T-helper 2 cell (primary cell): ENCODE measurements at regions not wholly inside any gene's neighbourhood (a gene's known extent, or its start where the extent isn't known, plus 50 kb on each side); places are given as distances from the start of the nearest gene placed in this dataset.
"Not testable (repeated sequence)": the region's sequence is repeated elsewhere in the genome, so short reads cannot be mapped to it uniquely, and the experiment has no call there.

Experiments
- DNase-seq, 5 experiments: peaks; one replicate each; pipeline versions ENCODE4 v3.0.0 to v3.0.0-alpha.2; 2012 to 2022

DNA sequence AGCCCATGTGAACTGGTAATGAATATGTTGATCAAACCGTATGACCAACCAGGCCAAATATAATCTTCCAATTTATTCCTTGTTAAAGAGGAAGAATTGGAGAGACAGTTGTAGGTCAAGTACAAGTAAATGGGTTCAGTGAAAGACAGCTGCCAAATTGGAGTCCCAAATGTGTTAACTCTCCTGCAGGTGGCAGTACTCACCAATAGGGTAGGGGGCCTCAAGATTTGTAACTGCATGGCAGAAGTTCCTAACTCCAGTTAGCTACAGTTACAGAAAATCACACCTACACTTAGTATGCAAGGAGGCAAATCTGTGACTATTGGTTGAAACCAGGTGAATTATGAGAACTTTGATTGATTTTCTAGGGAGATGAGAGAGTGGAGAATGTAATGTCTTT lies 278.0 kb downstream of the ZBBX start:
- DNase-seq, result no peak

DNA sequence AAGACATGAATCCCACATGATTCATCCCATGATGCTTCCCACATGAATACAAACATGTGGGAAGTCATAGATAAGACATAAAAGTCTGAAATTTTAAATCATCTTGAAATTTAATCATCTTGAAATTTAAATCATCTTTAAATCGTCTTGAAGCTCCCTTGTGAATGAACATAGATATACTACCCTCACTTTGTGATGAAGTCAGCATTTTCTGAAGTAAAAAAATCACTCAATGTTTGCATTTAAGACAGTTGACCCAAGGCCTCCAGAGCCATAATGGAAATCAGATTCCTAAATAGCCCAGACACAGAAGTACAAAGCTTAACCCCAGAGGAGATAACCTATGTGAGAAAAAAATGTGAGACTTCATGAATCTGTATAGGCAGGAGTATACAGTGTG lies 279.4 kb downstream of the ZBBX start:
- DNase-seq, result no peak

DNA sequence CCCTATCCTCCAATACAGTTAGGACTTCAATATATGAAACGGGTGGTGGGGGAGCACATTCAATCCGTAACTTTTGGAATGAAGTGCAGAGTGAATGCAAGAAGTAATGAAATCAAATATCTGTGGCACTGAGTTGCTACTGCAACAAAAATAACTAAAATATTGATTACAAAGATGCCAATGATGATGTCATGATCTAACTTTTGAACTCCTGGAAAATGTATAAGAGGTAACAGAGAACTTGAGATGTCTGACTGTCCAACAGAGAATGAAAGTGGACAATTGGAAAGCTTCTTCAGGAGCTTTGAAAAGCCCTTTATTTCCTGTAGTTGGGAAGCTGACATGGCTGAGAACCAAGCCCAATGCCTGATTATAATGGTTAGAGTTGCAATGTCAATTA lies 279.9 kb downstream of the ZBBX start:
- DNase-seq, result no peak

DNA sequence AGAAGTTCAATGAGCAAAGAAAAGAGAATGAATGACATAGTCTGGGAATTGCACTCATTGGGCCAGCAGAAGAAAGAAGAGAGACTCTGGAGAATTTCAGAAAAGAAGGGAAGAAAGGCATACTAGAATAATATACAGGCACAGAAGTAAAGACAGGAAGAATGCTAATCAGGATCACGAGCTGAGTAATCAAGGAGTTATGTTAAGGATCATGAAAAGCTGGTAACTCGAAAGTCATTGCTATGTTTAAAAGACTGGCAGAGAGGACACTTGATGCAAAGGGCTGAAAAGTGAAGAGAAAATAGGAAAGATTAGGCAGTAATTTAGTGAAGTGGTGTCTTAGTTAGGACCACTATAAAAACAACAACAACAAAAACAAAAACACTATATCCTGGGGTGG lies 284.1 kb downstream of the ZBBX start:
- no peak for DNase-seq

DNA sequence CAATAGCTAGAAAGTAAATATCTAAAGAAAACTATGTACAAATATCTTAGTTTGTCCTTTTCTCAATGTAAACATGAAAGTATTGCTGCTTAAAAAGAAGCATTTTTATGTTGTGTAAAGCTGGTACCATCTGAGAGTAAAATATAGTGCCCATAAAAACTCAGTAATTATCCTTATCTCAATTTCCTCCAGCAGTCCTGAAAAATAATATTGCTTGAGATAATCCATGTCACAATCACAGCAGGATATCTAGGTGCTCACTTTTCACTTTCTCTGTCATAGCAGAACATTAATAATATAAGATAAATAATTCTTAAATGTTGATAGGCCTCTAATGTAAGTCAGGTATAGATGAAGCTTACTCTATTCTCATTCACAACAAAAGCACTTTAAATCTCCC lies 285.5 kb downstream of the ZBBX start:
- DNase-seq, result no peak

DNA sequence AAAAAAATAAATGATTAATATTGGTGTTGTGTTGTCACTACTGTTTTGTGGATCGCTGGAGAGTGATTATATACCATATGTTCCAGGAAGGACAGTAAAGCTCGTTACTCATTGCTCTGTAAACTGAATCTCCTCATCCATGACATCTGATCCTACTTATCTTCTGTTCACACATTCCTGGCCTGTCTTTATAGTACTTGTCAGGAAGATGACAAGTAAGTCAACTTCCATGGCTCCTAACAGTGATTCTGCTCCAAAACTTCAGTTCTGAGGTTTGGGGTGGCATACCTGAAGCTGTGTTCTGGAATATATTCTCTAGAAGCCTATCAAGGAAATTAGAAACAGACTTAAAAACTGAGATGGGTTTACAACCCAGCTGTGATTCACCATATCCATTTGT lies 288.9 kb downstream of the ZBBX start:
- no peak for DNase-seq

GRCh38 chr3:167084545-167084944 lies 295.6 kb downstream of the ZBBX start:
- no peak for DNase-seq

DNA sequence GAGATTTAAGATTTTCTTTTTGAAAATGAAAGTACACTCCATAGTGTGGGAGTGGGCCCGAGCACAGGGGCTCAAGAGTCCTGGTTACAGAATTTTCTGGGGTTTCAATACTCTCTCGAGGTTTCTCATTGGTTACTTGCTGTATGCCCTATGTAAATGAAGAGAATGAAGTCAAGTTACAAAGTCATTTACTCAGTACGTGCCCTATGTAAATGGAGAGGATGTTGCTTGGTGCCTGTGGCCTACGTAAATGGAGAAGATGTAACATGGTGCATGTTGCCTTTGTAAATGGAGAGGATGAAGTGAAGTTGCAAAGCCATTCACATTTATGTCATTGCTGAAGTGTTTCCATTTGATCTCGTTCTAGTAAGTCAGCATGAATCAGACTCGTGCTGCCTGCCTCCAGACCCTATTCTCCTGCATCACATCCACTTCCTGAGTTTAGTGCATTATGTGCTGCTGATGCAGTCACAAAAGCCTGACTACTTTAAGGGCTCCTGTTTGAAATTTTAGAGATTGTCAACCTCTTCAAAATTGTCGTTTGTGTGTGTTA lies 302.0 kb downstream of the ZBBX start:
- DNase-seq, result no peak

DNA sequence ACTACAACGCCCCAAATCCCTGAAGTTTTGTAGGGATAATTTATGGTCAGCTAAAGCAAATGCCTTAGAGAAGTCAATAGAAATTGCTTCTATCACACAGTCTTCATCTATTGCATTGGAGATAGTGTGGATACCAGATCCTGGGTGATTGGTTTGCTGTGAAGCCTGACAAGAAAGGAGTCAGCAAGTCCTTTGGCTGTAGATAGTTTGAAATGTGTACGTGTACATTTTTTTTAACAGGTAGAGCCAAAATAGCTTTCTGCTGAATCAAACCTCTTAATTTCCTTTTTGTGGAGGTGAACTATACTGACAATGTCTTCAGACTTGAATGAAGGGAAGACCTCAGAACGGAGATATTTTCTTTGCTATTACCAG lies 312.3 kb downstream of the ZBBX start:
- DNase-seq, result no peak

DNA sequence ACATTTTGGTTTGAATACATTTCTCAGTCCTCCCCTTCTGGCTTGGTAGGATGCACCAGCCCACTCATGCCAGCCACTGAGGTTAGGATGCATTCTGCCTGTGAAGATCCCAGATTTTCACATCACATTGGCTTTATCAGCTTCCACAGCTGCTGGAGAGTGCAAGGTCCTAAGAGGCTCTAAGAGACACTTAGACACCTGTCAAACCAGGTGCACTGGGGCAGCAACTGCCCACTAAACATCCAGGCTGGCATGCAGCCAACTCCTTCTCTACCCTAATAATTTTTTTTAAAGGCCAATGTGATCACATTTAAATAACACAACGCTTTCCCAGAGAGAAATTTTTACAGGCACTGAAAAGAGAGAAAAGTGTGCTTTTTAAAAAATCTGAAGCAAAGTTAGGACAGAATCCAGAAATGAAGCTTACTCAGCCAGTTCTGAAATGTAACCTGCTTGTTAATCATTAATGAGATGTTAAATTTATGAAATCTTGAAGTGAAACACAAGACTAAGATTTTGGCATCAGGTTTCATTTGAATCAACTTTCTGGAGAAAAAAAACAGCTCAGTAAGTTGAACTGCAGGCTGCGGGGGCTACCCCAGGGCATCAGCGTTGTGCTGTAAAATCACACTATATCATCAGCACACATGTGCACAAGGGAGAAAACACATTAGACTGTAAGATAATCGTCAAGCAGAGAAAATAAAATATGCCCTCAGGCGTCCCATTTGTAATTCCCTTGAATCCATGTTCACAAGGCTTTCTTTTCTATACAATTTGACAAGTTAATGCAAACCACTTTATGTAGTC lies 312.9 kb downstream of the ZBBX start:
- no peak for DNase-seq

GRCh38 chr3:167057581-167057980 lies 322.5 kb downstream of the ZBBX start:
- no peak for DNase-seq

DNA sequence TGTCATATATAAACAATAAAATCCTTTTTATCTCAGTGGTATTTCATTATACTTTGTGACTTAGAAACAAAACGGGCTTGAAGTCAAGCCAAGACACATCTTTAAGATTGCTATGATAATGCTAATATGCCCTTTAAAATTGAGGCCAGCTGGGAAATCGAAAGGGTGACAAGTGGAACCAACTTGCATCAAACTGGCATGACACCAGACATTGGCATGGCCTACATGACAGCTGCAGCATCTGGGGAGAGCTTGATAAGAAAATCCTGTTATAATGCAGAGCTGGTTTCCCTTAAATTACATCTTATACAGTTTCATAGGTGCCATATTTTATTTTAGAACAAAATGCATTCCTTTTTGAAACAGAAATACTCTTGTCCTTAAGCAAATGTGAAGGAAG lies 325.2 kb downstream of the ZBBX start:
- no peak for DNase-seq

DNA sequence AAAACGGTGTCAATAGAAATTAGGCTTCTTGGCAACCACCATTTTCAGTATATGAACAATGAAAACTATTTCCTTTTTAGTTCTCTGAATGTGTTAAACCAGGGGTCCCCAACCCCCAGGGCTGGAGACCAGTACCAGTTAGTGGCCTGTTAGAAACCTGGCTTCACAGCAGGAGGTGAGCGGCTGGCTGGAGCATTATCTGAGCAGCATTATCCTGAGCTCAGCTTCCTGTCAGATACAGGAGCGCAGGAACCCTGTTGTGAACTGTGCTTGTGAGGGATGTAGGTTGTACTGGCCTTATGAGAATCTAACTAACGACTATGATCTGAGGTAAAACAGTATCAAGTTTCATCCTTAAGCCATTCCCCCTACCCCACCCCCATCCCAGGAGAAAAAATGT lies 328.7 kb downstream of the ZBBX start:
- DNase-seq, result no peak

DNA sequence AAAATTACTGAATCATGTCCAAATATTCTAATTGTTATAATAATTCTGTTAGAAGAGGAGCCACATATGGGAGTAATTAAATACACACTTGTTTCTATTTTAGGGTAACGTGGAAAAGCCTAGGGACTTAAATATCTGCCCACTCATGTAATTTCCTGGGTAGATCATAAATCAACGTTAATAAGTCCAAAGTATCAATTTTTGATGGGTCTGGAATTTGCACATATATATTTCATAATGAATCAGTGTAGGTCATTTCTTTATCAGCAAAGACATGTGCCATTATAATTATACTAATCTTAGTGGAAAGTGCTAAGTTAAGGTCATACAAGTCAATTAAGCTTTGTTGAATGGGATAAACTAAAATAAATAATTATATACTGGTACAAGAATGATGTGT lies 346.2 kb downstream of the ZBBX start:
- no peak for DNase-seq

DNA sequence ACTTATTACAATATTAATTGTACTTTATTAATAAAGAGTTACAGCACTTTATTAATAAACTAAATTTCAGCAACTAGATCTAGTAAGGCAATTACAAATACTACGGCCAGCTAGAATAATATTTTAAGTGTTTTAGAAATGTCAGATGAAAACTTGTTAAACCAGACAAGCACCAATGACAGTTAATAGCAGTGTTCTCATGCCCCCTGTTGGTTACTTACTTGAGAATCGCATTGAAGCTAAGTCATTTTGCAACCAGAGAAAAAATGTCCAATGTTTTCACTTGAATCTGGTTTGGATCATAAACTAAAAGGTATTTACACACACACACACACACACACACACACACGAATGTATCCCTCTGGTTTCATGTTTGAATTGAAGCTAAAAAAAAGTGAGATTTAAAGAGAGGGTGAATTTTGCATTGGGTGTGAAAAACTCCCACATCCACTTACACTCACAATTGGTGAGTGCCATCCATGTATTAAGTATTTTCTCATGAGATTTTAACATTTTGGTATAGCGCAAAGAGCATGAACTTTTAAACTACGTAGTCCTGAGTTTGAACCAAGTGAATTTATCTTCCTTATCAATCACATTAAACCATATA lies 347.7 kb downstream of the ZBBX start:
- no peak for DNase-seq

GRCh38 chr3:167031364-167032049 lies 348.6 kb downstream of the ZBBX start:
- no peak for DNase-seq

DNA sequence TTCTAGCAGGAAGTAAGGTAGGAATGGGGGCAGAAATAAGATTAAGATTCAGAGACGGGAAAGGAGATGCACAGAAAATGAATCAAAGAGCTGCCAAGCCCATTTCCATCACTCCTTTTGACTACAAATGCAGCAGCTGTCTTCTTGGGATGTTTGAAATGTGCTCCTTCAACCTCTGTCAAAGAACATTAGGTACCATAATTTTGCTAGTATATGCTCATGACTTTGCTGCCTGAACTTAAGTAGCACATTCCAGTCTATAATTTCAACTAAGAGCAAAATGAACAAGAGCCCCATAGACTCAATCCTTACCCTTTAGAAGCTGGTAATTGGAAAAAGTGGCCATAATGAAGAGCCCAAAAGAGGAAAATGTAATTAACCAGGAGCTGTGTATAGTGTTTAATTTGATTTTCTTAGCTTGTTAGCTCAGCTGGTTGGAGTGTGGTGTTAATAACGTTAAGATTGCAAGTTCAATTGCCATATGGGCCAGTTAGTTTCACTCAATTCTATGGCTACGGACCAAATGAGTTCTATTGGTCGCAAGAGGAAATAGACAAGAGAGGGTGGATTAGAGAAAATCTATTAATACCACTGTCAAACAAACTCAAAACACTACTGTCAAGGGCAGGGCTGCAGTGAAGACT lies 349.9 kb downstream of the ZBBX start:
- DNase-seq, result no peak

- DNase-seq, result not testable (repeated sequence)
Measured at GRCh38 chr3:167019503-167019902, 360.6 kb downstream of the ZBBX start.

DNA sequence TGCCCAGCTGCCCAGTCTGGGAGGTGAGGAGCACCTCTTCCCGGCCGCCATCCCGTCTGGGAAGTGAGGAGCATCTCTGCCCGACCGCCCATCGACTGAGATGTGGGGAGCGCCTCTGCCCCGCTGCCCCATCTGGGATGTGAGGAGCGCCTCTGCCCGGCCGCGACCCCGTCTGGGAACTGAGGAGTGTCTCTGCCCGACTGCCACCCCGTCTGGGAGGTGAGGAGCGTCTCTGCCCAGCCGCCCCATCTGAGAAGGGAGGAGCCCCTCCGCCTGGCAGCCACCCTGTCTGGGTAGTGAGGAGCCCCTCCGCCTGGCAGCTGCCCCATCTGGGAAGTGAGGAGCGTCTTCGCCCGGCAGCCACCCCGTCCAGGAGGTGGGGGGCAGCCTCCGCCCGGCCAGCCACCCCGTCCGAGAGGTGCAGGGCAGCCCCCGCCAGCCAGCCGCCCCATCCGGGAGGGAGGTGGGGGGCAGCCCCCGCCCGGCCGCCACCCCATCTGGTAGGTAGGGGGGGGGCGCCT lies 361.4 kb downstream of the ZBBX start:
- not testable (repeated sequence) for DNase-seq

- no peak for DNase-seq
Measured at GRCh38 chr3:167012691-167013090, 367.4 kb downstream of the ZBBX start.

DNA sequence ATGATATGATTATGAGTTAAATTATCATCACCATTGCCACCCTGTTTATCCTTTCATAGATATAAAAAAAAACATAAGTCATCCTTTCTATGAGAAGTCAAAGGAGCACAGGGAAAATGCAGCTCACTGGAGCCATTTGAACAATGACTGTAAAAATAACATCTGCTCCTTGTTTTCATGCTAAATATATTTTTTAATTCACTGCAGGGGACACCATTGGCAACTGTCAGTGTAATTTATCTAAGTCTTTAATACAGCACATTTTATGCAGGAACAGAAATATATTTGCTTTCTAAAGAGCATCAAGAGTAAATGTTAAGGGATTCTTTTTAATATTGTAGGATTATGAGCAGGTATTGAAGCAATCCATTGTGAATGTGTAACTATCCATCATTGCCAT lies 371.3 kb downstream of the ZBBX start:
- no peak for DNase-seq

DNA sequence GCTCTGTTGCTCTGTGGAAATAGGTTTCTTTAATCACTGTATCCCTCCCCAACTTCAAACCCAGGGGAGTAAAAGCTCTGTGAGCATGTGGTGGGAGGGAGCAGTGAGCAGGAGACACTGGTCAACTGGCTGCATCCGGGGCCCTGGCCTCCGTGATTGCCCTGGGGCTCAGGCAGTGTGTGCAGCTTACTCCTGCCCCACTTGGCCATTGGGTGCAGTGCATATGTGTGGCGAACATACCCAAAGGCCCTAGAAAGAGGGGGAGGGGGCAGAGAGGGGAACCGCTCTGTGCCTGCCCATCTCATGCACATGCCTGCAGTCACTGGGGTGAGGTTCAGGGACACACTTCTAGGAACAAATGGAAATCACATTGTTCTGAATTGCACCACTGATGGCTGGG lies 378.7 kb downstream of the ZBBX start:
- DNase-seq, result no peak

- DNase-seq, result no peak
Measured at GRCh38 chr3:166993015-166993630, 387.0 kb downstream of the ZBBX start.
